ENCODE measurements at regions not wholly inside any gene's neighbourhood (a gene's known extent, or its start where the extent isn't known, plus 50 kb on each side); places are given as distances from the start of the nearest gene placed in this dataset.
"Not testable (repeated sequence)": the region's sequence is repeated elsewhere in the genome, so short reads cannot be mapped to it uniquely, and the experiment has no call there.

DNA sequence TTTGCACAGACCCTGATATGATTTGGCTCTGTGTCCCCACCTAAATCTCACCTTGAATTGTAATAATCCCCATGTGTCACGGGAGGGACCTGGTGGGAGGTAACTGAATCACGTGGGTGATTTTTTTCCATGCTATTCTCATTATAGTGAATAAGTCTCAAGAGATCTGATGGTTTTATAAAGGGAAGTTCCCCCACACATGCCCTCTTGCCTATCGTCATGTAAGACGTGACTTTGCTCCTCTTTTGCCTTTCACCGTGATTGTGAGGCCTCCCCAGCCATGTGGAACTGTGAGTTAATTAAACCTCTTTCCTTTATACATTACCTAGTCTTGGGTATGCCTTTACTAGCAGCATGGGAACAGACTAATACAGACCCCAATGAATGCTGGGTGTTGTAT, 347.4 kb downstream of the TUSC7 start:
- H3K4me1 ChIP-seq (ENCODE audit: control insufficient read depth in 1 of 2, insufficient read depth in 2 of 2, low read length in 2 of 2); H3K9me3 ChIP-seq (ENCODE audit: control insufficient read depth in 1 of 2, low read length in 2 of 2); H3K4me3 ChIP-seq (ENCODE audit: low read depth in 1 of 2, low read length in 2 of 2); H3K27ac ChIP-seq (ENCODE audit: low read depth, low read length); H3K36me3 ChIP-seq (ENCODE audit: control insufficient read depth in 1 of 2, insufficient read depth in 2 of 2, low read length in 2 of 2); H3K27me3 ChIP-seq (ENCODE audit: control insufficient read depth in 1 of 2, insufficient read depth in 2 of 2, low read length in 2 of 2); H3K9ac ChIP-seq (ENCODE audit: low read depth in 1 of 2, low read length in 2 of 2): not testable (repeated sequence)

GRCh38 chr3:117059067-117059955, 349.7 kb downstream of the TUSC7 start:
- Histone ChIP-seq H3K27me3 (ENCODE audit: control insufficient read depth in 1 of 2, insufficient read depth in 2 of 2, low read length in 2 of 2) (no peaks in the 10 kb centered on the region), H3K27ac (ENCODE audit: low read depth, low read length) (no peak overlapping the region), H3K4me1 (ENCODE audit: control insufficient read depth in 1 of 2, insufficient read depth in 2 of 2, low read length in 2 of 2) (no peaks in the 10 kb centered on the region), H3K36me3 (ENCODE audit: control insufficient read depth in 1 of 2, insufficient read depth in 2 of 2, low read length in 2 of 2) (no peaks in the 10 kb centered on the region), H3K4me3 (ENCODE audit: low read depth in 1 of 2, low read length in 2 of 2) (no peak overlapping the region), H3K9ac (ENCODE audit: low read depth in 1 of 2, low read length in 2 of 2) (no peak overlapping the region), H3K9me3 (ENCODE audit: control insufficient read depth in 1 of 2, low read length in 2 of 2) (no peaks in the 10 kb centered on the region)

DNA sequence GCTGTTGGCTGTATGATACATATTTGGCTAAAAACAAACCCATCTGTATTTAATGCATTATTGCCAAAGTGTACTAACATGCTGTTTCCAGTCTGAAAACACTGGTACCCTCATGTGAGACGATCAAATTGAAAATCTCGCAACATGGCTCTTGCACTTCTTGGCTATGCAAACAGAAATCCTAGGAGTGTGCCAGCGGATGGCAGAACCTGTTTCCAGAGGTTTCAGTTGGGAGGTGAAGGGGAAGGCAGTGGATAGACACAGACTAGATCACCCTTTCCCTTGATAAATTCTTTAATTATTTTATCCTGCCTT, 350.3 kb downstream of the TUSC7 start:
- H3K4me3 ChIP-seq (ENCODE audit: low read depth in 1 of 2, low read length in 2 of 2): no peak overlapping the region
- no peaks in the 10 kb centered on the region for H3K9me3 ChIP-seq (ENCODE audit: control insufficient read depth in 1 of 2, low read length in 2 of 2)
- H3K36me3 ChIP-seq (ENCODE audit: control insufficient read depth in 1 of 2, insufficient read depth in 2 of 2, low read length in 2 of 2): no peaks in the 10 kb centered on the region
- no peak overlapping the region for H3K27ac ChIP-seq (ENCODE audit: low read depth, low read length)
- no peaks in the 10 kb centered on the region for H3K27me3 ChIP-seq (ENCODE audit: control insufficient read depth in 1 of 2, insufficient read depth in 2 of 2, low read length in 2 of 2)
- H3K9ac ChIP-seq (ENCODE audit: low read depth in 1 of 2, low read length in 2 of 2): no peak overlapping the region
- H3K4me1 ChIP-seq (ENCODE audit: control insufficient read depth in 1 of 2, insufficient read depth in 2 of 2, low read length in 2 of 2): no peaks in the 10 kb centered on the region

DNA sequence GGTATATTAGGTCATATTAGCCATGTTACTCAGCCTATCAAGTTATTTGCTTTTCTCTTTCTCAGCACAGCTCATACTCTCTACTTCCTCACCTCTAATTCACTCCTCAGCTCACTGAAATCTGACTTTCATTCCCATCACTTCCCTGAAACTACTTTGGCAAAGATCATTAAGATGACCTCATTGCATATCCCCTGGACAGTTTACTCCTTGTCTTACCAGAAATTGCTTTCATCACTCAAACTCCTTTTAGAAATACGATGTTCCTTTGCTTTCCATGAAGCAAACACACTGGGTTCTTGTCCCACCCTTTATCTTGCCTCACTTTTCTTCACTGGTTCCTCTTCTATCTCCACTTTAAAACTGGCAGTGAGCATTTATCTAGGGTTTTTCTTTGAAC, 354.4 kb downstream of the TUSC7 start:
- no peaks in the 10 kb centered on the region for H3K27me3 ChIP-seq (ENCODE audit: control insufficient read depth in 1 of 2, insufficient read depth in 2 of 2, low read length in 2 of 2)
- H3K27ac ChIP-seq (ENCODE audit: low read depth, low read length): no peak overlapping the region
- no peak overlapping the region for H3K4me3 ChIP-seq (ENCODE audit: low read depth in 1 of 2, low read length in 2 of 2)
- H3K36me3 ChIP-seq (ENCODE audit: control insufficient read depth in 1 of 2, insufficient read depth in 2 of 2, low read length in 2 of 2): no peaks in the 10 kb centered on the region
- no peaks in the 10 kb centered on the region for H3K4me1 ChIP-seq (ENCODE audit: control insufficient read depth in 1 of 2, insufficient read depth in 2 of 2, low read length in 2 of 2)
- H3K9me3 ChIP-seq (ENCODE audit: control insufficient read depth in 1 of 2, low read length in 2 of 2): no peaks in the 10 kb centered on the region
- H3K9ac ChIP-seq (ENCODE audit: low read depth in 1 of 2, low read length in 2 of 2): no peak overlapping the region

- Histone ChIP-seq H3K4me3 (ENCODE audit: low read depth in 1 of 2, low read length in 2 of 2) (no peak overlapping the region), H3K27ac (ENCODE audit: low read depth, low read length) (no peak overlapping the region), H3K27me3 (ENCODE audit: control insufficient read depth in 1 of 2, insufficient read depth in 2 of 2, low read length in 2 of 2) (no peaks in the 10 kb centered on the region), H3K9me3 (ENCODE audit: control insufficient read depth in 1 of 2, low read length in 2 of 2) (no peaks in the 10 kb centered on the region), H3K4me1 (ENCODE audit: control insufficient read depth in 1 of 2, insufficient read depth in 2 of 2, low read length in 2 of 2) (no peaks in the 10 kb centered on the region), H3K9ac (ENCODE audit: low read depth in 1 of 2, low read length in 2 of 2) (no peak overlapping the region), H3K36me3 (ENCODE audit: control insufficient read depth in 1 of 2, insufficient read depth in 2 of 2, low read length in 2 of 2) (no peaks in the 10 kb centered on the region)
Observed at GRCh38 chr3:117068301-117068700, 358.7 kb downstream of the TUSC7 start.

GRCh38 chr3:117074826-117075225, 365.2 kb downstream of the TUSC7 start:
- no peaks in the 10 kb centered on the region for H3K9me3 ChIP-seq (ENCODE audit: control insufficient read depth in 1 of 2, low read length in 2 of 2)
- H3K36me3 ChIP-seq (ENCODE audit: control insufficient read depth in 1 of 2, insufficient read depth in 2 of 2, low read length in 2 of 2): no peaks in the 10 kb centered on the region
- no peak overlapping the region for H3K27ac ChIP-seq (ENCODE audit: low read depth, low read length)
- H3K4me1 ChIP-seq (ENCODE audit: control insufficient read depth in 1 of 2, insufficient read depth in 2 of 2, low read length in 2 of 2): no peaks in the 10 kb centered on the region
- no peak overlapping the region for H3K4me3 ChIP-seq (ENCODE audit: low read depth in 1 of 2, low read length in 2 of 2)
- no peaks in the 10 kb centered on the region for H3K27me3 ChIP-seq (ENCODE audit: control insufficient read depth in 1 of 2, insufficient read depth in 2 of 2, low read length in 2 of 2)
- H3K9ac ChIP-seq (ENCODE audit: low read depth in 1 of 2, low read length in 2 of 2): no peak overlapping the region

GRCh38 chr3:117079997-117080396, 370.4 kb downstream of the TUSC7 start:
- H3K4me3 ChIP-seq (ENCODE audit: low read depth in 1 of 2, low read length in 2 of 2): no peak overlapping the region
- no peaks in the 10 kb centered on the region for H3K36me3 ChIP-seq (ENCODE audit: control insufficient read depth in 1 of 2, insufficient read depth in 2 of 2, low read length in 2 of 2)
- no peak overlapping the region for H3K27ac ChIP-seq (ENCODE audit: low read depth, low read length)
- no peaks in the 10 kb centered on the region for H3K9me3 ChIP-seq (ENCODE audit: control insufficient read depth in 1 of 2, low read length in 2 of 2)
- H3K27me3 ChIP-seq (ENCODE audit: control insufficient read depth in 1 of 2, insufficient read depth in 2 of 2, low read length in 2 of 2): no peaks in the 10 kb centered on the region
- H3K4me1 ChIP-seq (ENCODE audit: control insufficient read depth in 1 of 2, insufficient read depth in 2 of 2, low read length in 2 of 2): no peaks in the 10 kb centered on the region
- H3K9ac ChIP-seq (ENCODE audit: low read depth in 1 of 2, low read length in 2 of 2): no peak overlapping the region

DNA sequence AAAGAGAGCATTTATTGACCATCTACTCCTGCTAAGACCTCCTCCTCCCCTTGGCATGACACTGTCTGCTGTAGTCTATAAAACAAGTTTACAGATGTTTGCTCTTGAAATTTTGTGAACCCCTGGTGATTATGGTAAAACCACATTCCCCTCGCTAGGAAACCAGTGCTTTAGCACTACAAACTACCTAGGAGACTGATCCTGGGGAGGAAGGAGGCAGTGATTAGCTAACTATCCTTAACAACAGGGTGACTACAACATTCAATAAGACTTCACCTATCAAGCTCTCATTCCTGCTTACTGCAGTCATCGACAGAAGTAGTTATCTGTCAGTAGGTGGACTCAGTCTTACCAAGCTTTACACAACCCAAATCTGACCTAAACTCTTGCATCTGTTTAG, 371.3 kb downstream of the TUSC7 start:
- no peak overlapping the region for H3K27ac ChIP-seq (ENCODE audit: low read depth, low read length)

GRCh38 chr3:117084277-117084676, 374.7 kb downstream of the TUSC7 start:
- Histone ChIP-seq H3K4me3 (ENCODE audit: low read depth in 1 of 2, low read length in 2 of 2) (no peak overlapping the region), H3K36me3 (ENCODE audit: control insufficient read depth in 1 of 2, insufficient read depth in 2 of 2, low read length in 2 of 2) (no peaks in the 10 kb centered on the region), H3K9me3 (ENCODE audit: control insufficient read depth in 1 of 2, low read length in 2 of 2) (no peaks in the 10 kb centered on the region), H3K4me1 (ENCODE audit: control insufficient read depth in 1 of 2, insufficient read depth in 2 of 2, low read length in 2 of 2) (no peaks in the 10 kb centered on the region), H3K27me3 (ENCODE audit: control insufficient read depth in 1 of 2, insufficient read depth in 2 of 2, low read length in 2 of 2) (no peaks in the 10 kb centered on the region), H3K9ac (ENCODE audit: low read depth in 1 of 2, low read length in 2 of 2) (no peak overlapping the region), H3K27ac (ENCODE audit: low read depth, low read length) (no peak overlapping the region)

More for the DNA sequence above, 371.3 kb downstream of the TUSC7 start:
- Histone ChIP-seq H3K9me3 (ENCODE audit: control insufficient read depth in 1 of 2, low read length in 2 of 2) (no peaks in the 10 kb centered on the region), H3K27me3 (ENCODE audit: control insufficient read depth in 1 of 2, insufficient read depth in 2 of 2, low read length in 2 of 2) (no peaks in the 10 kb centered on the region), H3K4me1 (ENCODE audit: control insufficient read depth in 1 of 2, insufficient read depth in 2 of 2, low read length in 2 of 2) (no peaks in the 10 kb centered on the region), H3K9ac (ENCODE audit: low read depth in 1 of 2, low read length in 2 of 2) (no peak overlapping the region), H3K36me3 (ENCODE audit: control insufficient read depth in 1 of 2, insufficient read depth in 2 of 2, low read length in 2 of 2) (no peaks in the 10 kb centered on the region), H3K4me3 (ENCODE audit: low read depth in 1 of 2, low read length in 2 of 2) (no peak overlapping the region)

DNA sequence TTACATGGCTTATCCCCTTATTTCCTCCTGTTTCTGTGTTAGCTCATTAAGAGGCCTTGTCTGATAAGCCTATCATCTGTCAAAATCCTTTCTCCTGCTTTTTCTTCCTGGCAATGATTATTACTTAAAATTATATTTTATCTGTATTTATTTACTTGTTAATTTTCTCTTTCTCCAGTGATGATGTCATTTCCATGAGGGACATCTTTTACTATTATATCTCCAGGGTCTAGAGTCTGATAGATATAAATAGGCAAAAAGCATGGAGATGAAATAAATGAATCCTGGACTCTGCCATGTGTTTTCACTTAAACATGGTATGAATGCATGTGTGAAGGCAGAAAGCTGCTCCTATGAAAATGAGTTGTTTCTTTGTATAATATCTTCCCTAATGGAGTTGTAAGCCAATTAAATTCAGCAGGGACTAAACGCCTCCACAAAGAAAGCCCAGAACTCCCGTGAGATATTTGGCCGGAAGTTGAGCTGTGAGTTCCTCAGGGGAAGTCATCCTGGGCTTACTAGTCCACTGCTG, 375.2 kb downstream of the TUSC7 start:
- Histone ChIP-seq H3K4me3 (ENCODE audit: low read depth in 1 of 2, low read length in 2 of 2) (no peak overlapping the region), H3K9ac (ENCODE audit: low read depth in 1 of 2, low read length in 2 of 2) (no peak overlapping the region), H3K36me3 (ENCODE audit: control insufficient read depth in 1 of 2, insufficient read depth in 2 of 2, low read length in 2 of 2) (no peaks in the 10 kb centered on the region)

More for the DNA sequence above, 375.2 kb downstream of the TUSC7 start:
- H3K9me3 ChIP-seq (ENCODE audit: control insufficient read depth in 1 of 2, low read length in 2 of 2): no peaks in the 10 kb centered on the region
- no peaks in the 10 kb centered on the region for H3K4me1 ChIP-seq (ENCODE audit: control insufficient read depth in 1 of 2, insufficient read depth in 2 of 2, low read length in 2 of 2)
- no peaks in the 10 kb centered on the region for H3K27me3 ChIP-seq (ENCODE audit: control insufficient read depth in 1 of 2, insufficient read depth in 2 of 2, low read length in 2 of 2)
- H3K27ac ChIP-seq (ENCODE audit: low read depth, low read length): no peak overlapping the region
